Type B pancreatic cell (in vitro differentiated cells): ENCODE measurements at regions not wholly inside any gene's neighbourhood (a gene's known extent, or its start where the extent isn't known, plus 50 kb on each side); places are given as distances from the start of the nearest gene placed in this dataset.

Source experiments
- DNase-seq: peaks from one replicate; pipeline ENCODE4 v3.0.0; 2021; ENCODE audit warnings: mixed read lengths; ENCODE audit not compliant: unreplicated experiment; ENCODE audit errors: extremely low spot score
- H3K27ac Mint-ChIP-seq: 2 replicates; pipeline ENCODE4 v1.8.0; 2021; ENCODE audit warnings: mild to moderate bottlenecking, mixed read lengths
- H3K27me3 Mint-ChIP-seq: 2 replicates; pipeline ENCODE4 v1.8.0; 2021; ENCODE audit warnings: mixed read lengths
- H3K36me3 Mint-ChIP-seq: 2 replicates; pipeline ENCODE4 v1.8.0; 2021; ENCODE audit warnings: mixed read lengths
- H3K4me1 Mint-ChIP-seq: one replicate; pipeline ENCODE4 v1.8.0; 2021; ENCODE audit warnings: mixed read lengths; ENCODE audit not compliant: unreplicated experiment
- H3K4me3 Mint-ChIP-seq: 2 replicates; pipeline ENCODE4 v1.8.0; 2021; ENCODE audit warnings: mild to moderate bottlenecking, mixed read lengths
- H3K9me3 Mint-ChIP-seq: 2 replicates; pipeline ENCODE4 v1.8.0; 2021; ENCODE audit warnings: mixed read lengths
- CTCF ChIP-seq: fragments of 200-600 bp; sonication (generic); conservative IDR thresholded peaks from 2 replicates; pipeline ENCODE4 v1.5.0; 2021; ENCODE audit warnings: antibody characterized with exemption, mild to moderate bottlenecking

GRCh38 chr13:79825959-79826358 is 345.0 kb downstream of the NDFIP2 start:
- no peak for TF ChIP-seq CTCF
- DNase-seq, result no peak
- Mint-ChIP-seq H3K4me1 (peaks cover 11% of the 10 kb centered on the region), H3K27me3 (no peaks in the 10 kb centered on the region), H3K36me3 (no peaks in the 10 kb centered on the region), H3K27ac (no peak overlapping the region), H3K4me3 (no peak overlapping the region), H3K9me3 (no peaks in the 10 kb centered on the region)

- Mint-ChIP-seq H3K36me3 (no peaks in the 10 kb centered on the region), H3K27ac (no peak overlapping the region), H3K4me1 (peaks cover 21% of the 10 kb centered on the region), H3K9me3 (peaks cover 4% of the 10 kb centered on the region), H3K27me3 (no peaks in the 10 kb centered on the region), H3K4me3 (no peak overlapping the region)
- TF ChIP-seq CTCF, result no peak
- no peak for DNase-seq
Observed at GRCh38 chr13:79815041-79815440, 334.1 kb downstream of the NDFIP2 start.

- peaks cover 24% of the 10 kb centered on the region for H3K4me1 Mint-ChIP-seq
- H3K4me3 Mint-ChIP-seq, result no peak overlapping the region
- peaks cover 4% of the 10 kb centered on the region for H3K9me3 Mint-ChIP-seq
- no peak for TF ChIP-seq CTCF
- DNase-seq, result no peak
- no peaks in the 10 kb centered on the region for H3K36me3 Mint-ChIP-seq
- H3K27ac Mint-ChIP-seq, result no peak overlapping the region
- H3K27me3 Mint-ChIP-seq, result no peaks in the 10 kb centered on the region
Observed at GRCh38 chr13:79812070-79812850, 331.3 kb downstream of the NDFIP2 start.

- Mint-ChIP-seq H3K36me3 (no peaks in the 10 kb centered on the region), H3K4me1 (peaks cover 28% of the 10 kb centered on the region), H3K9me3 (peaks cover 4% of the 10 kb centered on the region), H3K4me3 (no peak overlapping the region), H3K27ac (peak overlapping the region; percentile 34), H3K27me3 (no peaks in the 10 kb centered on the region)
- TF ChIP-seq CTCF, result no peak
- no peak for DNase-seq
Observed at GRCh38 chr13:79811170-79811569, 330.2 kb downstream of the NDFIP2 start.

GRCh38 chr13:79810669-79811068 is 329.7 kb downstream of the NDFIP2 start:
- peaks cover 4% of the 10 kb centered on the region for H3K9me3 Mint-ChIP-seq
- peaks cover 28% of the 10 kb centered on the region for H3K4me1 Mint-ChIP-seq
- no peak for DNase-seq
- no peak for TF ChIP-seq CTCF
- no peak overlapping the region for H3K4me3 Mint-ChIP-seq
- no peaks in the 10 kb centered on the region for H3K27me3 Mint-ChIP-seq
- H3K27ac Mint-ChIP-seq, result peak overlapping the region; percentile 34
- no peaks in the 10 kb centered on the region for H3K36me3 Mint-ChIP-seq
